ENCODE measurements at regions not wholly inside any gene's neighbourhood (a gene's known extent, or its start where the extent isn't known, plus 50 kb on each side); places are given as distances from the start of the nearest gene placed in this dataset.
"Not testable (repeated sequence)": the region's sequence is repeated elsewhere in the genome, so short reads cannot be mapped to it uniquely, and the experiment has no call there.

DNA sequence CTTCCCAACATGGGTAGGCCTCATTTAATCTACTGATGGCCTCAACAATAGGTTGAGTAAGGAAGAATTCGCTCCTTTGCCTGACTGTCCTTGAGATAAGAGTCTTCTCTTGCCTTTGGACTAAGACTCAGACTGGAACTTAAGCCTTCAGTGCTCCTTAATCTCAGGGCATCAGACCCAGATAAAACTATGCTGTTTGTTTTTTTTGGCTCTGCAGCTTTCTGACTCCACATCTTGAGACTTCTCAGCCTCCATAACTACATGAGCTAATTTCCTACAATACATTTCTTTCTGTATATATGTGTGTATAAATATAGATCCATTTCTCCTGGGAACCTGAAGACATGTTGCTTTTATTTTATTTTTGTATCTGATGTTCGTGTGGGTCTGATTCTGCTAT lies 1470.7 kb upstream of the PRMT6 start:
- Histone ChIP-seq H3K36me3 (no peaks in the 10 kb centered on the region), H3K27me3 (no peaks in the 10 kb centered on the region), H3K9me3 (no peaks in the 10 kb centered on the region), H3K27ac (no peak overlapping the region), H3K4me3 (no peak overlapping the region), H3K4me1 (no peaks in the 10 kb centered on the region)
- intact Hi-C loops (cut with DNase I), result no loop called here
- DNase-seq (ENCODE audit: low spot score in 2 of 2), result no peak
- TF ChIP-seq, protein P1, sequence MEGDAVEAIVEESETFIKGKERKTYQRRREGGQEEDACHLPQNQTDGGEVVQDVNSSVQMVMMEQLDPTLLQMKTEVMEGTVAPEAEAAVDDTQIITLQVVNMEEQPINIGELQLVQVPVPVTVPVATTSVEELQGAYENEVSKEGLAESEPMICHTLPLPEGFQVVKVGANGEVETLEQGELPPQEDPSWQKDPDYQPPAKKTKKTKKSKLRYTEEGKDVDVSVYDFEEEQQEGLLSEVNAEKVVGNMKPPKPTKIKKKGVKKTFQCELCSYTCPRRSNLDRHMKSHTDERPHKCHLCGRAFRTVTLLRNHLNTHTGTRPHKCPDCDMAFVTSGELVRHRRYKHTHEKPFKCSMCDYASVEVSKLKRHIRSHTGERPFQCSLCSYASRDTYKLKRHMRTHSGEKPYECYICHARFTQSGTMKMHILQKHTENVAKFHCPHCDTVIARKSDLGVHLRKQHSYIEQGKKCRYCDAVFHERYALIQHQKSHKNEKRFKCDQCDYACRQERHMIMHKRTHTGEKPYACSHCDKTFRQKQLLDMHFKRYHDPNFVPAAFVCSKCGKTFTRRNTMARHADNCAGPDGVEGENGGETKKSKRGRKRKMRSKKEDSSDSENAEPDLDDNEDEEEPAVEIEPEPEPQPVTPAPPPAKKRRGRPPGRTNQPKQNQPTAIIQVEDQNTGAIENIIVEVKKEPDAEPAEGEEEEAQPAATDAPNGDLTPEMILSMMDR (IDR thresholded peaks at IDR 0.05), result no peak

DNA sequence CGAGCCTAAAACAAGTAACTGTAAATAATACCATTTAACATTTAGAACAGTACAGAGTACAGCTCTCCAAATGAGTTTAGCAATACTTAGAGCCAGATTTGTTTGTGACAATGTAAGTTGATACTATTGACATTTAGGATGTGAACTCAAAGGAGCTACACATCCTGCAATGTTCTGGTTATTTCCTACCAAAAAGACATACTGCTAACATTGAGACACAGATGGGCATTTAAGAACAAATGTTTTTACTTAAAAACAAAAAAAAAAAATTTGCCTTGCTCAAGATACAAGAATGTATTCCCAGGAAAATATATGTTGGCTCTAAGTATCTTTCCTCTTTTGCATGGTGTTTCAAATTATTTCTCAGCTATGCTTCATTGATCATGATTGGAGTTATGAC lies 1464.8 kb upstream of the PRMT6 start:
- TF ChIP-seq, protein P1 (IDR thresholded peaks at IDR 0.05), result no peak

DNA sequence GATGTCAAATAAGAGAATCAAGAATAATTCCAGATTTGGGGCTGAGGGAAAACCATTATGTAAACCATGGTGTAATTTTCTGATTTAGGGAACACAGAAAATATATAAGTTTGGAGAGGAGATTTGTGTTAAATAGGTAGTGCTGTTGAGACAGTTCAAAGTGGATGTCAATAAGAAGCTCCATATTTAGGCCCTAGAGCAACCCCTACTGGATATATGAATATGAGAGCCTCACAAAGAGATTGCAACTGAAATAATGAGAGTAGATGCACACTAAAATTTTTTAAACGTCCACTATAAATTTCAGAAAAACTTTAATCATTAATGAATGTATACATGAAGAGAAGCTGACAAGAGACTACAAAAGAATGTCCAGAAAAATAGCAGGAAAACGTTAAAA lies 1447.8 kb upstream of the PRMT6 start:
- Histone ChIP-seq H3K27me3 (no peaks in the 10 kb centered on the region), H3K4me3 (no peak overlapping the region), H3K27ac (no peak overlapping the region), H3K36me3 (no peaks in the 10 kb centered on the region), H3K9me3 (no peaks in the 10 kb centered on the region), H3K4me1 (no peaks in the 10 kb centered on the region)
- intact Hi-C loops (cut with DNase I), result no loop called here
- DNase-seq (ENCODE audit: low spot score in 2 of 2), result no peak
- TF ChIP-seq, protein P1 (IDR thresholded peaks at IDR 0.05), result no peak

More for the DNA sequence above, 1464.8 kb upstream of the PRMT6 start:
- no peaks in the 10 kb centered on the region for H3K36me3 ChIP-seq
- no peak overlapping the region for H3K27ac ChIP-seq
- DNase-seq (ENCODE audit: low spot score in 2 of 2), result no peak
- no peaks in the 10 kb centered on the region for H3K4me1 ChIP-seq
- intact Hi-C loops (cut with DNase I), result no loop called here
- no peak overlapping the region for H3K4me3 ChIP-seq
- H3K9me3 ChIP-seq, result no peaks in the 10 kb centered on the region
- no peaks in the 10 kb centered on the region for H3K27me3 ChIP-seq

DNA sequence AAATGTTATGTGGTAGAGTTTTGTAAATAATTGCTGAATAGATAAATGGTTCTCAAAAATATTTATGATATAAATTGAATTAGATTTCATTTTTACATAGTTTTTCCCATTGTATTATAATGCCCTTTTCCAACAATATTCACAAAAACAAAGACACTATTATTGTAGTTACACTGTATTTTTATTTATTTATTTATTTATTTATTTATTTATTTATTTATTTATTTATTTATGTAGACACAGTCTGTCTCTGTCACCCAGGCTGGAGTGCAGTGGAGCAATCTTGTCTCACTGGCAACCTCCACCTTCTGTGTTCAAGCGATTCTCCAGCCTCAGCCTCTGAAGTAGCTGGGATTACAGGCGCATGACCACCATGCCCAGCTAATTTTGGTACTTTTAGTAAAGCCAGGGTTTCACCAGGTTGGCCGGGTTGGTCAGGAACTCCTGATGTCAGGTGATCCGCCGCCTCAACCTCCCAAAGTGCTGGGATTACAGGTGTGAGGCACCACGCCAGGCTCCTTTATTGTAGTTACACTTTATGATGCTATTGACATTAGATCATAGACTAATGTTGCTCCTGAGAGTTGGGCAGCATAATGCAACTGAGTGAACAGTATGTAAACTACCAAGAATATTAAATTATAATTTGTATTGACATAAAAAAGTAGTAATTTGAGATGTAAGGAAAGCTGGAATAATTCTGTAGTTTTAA lies 1430.0 kb upstream of the PRMT6 start:
- TF ChIP-seq, protein P1 (IDR thresholded peaks at IDR 0.05), result no peak
- no peak for DNase-seq (ENCODE audit: low spot score in 2 of 2)
- intact Hi-C loops (cut with DNase I), result no loop called here
- no peak overlapping the region for H3K27ac ChIP-seq
- H3K4me1 ChIP-seq, result no peaks in the 10 kb centered on the region
- no peaks in the 10 kb centered on the region for H3K27me3 ChIP-seq
- H3K4me3 ChIP-seq, result no peak overlapping the region
- H3K36me3 ChIP-seq, result no peaks in the 10 kb centered on the region
- H3K9me3 ChIP-seq, result no peaks in the 10 kb centered on the region

DNA sequence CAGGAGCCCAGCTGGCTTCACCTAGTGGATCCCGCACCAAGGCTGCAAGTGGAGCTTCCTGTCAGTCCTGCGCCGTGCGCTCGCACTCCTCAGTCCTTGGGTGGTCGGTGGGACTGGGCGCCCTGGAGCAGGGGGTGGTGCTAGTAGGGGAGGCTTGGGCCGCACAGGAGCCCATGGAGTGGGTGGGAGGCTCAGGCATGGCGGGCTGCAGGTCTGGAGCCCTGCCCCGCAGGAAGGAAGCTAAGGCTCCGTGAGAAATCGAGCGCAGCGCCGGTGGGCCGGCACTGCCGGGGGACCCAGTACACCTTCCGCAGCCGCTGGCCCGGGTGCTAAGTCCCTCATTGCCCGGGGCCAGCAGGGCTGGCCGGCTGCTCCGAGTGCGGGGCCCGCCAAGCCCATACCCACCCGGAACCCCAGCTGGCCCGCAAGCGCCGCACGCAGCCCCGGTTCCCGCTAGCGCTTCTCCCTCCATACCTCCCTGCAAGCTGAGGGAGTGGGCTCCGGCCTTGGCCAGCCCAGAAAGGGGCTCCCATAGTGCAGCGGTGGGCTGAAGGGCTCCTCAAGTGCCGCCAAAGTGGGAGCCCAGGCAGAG lies 1425.2 kb upstream of the PRMT6 start:
- DNase-seq (ENCODE audit: low spot score in 2 of 2); H3K36me3 ChIP-seq; intact Hi-C loops (cut with DNase I); H3K4me3 ChIP-seq; H3K9me3 ChIP-seq; H3K27ac ChIP-seq; H3K4me1 ChIP-seq; H3K27me3 ChIP-seq: not testable (repeated sequence)

DNA sequence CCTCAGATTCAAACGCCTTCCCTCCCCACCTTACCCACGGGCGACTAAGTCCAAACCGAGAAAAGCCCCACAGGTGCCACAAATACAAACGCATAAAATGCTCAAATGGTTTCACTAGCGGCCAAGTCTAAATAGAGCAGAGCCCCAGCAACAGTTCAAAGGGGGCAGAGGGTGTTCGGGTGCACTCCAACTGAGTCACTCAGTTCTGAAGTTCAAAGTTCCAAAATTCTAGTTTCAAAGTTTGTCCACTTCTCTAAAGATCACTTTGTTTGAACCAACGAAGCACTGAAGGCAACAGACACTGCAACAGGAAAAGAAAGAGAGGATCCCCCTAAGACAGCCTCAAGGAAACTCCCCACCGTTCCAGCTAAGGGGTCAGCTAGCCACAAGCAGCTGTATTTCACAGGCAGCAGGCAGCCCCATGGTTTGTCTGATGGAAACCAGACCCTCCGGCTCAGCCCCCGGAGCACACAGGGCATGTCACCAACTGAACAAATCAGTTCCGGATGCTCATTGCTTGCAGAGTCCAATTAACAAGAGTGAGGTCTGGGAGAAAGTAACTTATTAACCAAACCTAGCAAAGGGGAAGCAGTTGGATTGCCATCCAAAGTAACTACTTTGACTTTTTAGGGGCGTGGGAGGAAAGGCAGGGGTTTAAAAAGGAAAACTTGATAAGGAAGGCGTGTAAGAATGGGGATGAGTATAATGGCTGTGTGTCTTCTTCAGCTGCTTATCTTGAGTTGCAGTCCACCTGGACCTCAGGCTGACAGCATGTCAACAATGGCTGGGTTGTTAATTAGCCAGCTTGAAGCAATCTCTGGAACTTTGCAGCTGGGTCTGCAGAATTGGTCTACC lies 1423.9 kb upstream of the PRMT6 start:
- H3K4me3 ChIP-seq, result no peak overlapping the region
- no peak overlapping the region for H3K27ac ChIP-seq
- TF ChIP-seq, protein P1 (IDR thresholded peaks at IDR 0.05), result no peak
- DNase-seq (ENCODE audit: low spot score in 2 of 2), result no peak
- H3K4me1 ChIP-seq, result no peaks in the 10 kb centered on the region
- no peaks in the 10 kb centered on the region for H3K9me3 ChIP-seq
- H3K36me3 ChIP-seq, result no peaks in the 10 kb centered on the region
- H3K27me3 ChIP-seq, result no peaks in the 10 kb centered on the region
- intact Hi-C loops (cut with DNase I), result no loop called here
